ENCODE measurements at regions not wholly inside any gene's neighbourhood (a gene's known extent, or its start where the extent isn't known, plus 50 kb on each side); places are given as distances from the start of the nearest gene placed in this dataset.

DNA sequence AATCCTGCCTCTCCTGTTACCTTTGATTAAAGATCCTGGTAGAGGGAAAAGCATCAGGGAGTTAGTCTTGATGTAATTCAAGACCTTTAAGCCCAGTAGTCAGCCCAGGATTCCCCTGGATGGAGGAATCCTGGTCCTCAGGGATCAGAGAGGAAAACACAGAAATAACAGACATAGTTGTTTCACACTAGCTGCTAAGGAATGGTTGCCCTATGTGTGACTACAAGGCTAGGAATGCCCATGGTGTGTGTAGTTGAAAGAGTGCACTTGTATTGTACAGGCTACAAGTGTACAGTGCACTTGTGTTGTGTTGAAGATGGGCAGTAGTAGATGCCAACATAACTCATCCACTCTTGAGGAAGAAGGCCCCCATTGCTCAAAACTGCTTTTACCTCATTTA lies 226.8 kb downstream of the AASDHPPT start:
- no peaks in the 10 kb centered on the region for H4K20me1 ChIP-seq (ENCODE audit: control insufficient read depth, insufficient read depth, insufficient read length)
- no peak overlapping the region for H2AFZ ChIP-seq (ENCODE audit: low read length)
- peaks cover 17% of the 10 kb centered on the region for H3K9me3 ChIP-seq (ENCODE audit: control insufficient read depth, low read depth, low read length)
- H3K79me1 ChIP-seq (ENCODE audit: insufficient read depth, low read depth, low read length, poor library complexity, severe bottlenecking), result no peaks in the 10 kb centered on the region
- no peak overlapping the region for H3K4me2 ChIP-seq (ENCODE audit: insufficient read depth, insufficient read length, low read length)
- H2BK15ac ChIP-seq (ENCODE audit: low read depth, low read length), result no peak overlapping the region
- no peaks in the 10 kb centered on the region for H3K79me2 ChIP-seq (ENCODE audit: insufficient read depth, low read length)
- H3K27ac ChIP-seq (ENCODE audit: insufficient read length, low read depth, low read length), result no peak overlapping the region
- H3K4ac ChIP-seq (ENCODE audit: low read depth, low read length), result no peak overlapping the region
- H3K27ac Mint-ChIP-seq, result no peak overlapping the region
- H3K9me3 Mint-ChIP-seq, result peaks cover 17 to 31% of the 10 kb centered on the region in 2 experiments
- H4K91ac ChIP-seq (ENCODE audit: insufficient read length, low read depth, low read length), result no peak overlapping the region
- TF ChIP-seq, protein P1, sequence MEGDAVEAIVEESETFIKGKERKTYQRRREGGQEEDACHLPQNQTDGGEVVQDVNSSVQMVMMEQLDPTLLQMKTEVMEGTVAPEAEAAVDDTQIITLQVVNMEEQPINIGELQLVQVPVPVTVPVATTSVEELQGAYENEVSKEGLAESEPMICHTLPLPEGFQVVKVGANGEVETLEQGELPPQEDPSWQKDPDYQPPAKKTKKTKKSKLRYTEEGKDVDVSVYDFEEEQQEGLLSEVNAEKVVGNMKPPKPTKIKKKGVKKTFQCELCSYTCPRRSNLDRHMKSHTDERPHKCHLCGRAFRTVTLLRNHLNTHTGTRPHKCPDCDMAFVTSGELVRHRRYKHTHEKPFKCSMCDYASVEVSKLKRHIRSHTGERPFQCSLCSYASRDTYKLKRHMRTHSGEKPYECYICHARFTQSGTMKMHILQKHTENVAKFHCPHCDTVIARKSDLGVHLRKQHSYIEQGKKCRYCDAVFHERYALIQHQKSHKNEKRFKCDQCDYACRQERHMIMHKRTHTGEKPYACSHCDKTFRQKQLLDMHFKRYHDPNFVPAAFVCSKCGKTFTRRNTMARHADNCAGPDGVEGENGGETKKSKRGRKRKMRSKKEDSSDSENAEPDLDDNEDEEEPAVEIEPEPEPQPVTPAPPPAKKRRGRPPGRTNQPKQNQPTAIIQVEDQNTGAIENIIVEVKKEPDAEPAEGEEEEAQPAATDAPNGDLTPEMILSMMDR (conservative IDR thresholded peaks at IDR 0.05), result no peak
- H2BK12ac ChIP-seq (ENCODE audit: insufficient read length, low read depth, low read length), result no peak overlapping the region
- H3K56ac ChIP-seq (ENCODE audit: insufficient read length, low read depth, low read length), result no peak overlapping the region
- H3K27me3 ChIP-seq (ENCODE audit: insufficient read depth, low read length), result no peaks in the 10 kb centered on the region
- H3K36me3 Mint-ChIP-seq (ENCODE audit: insufficient read depth in 1 of 3, low read depth in 3 of 3), result peaks cover 2 to 21% (median 13%) of the 10 kb centered on the region in 3 experiments; a peak in 4 of 7 replicates
- H3K23ac ChIP-seq (ENCODE audit: insufficient read length, low read depth, low read length), result no peak overlapping the region
- H4K8ac ChIP-seq (replicated peaks; ENCODE audit: insufficient read length, low read depth, low read length), result no peak overlapping the region
- no peak overlapping the region for H2BK20ac ChIP-seq (ENCODE audit: low read depth, low read length, poor library complexity, severe bottlenecking)
- DNase-seq, result no peak
- H3K9ac ChIP-seq (ENCODE audit: extremely low read depth, insufficient read length, low read length), result no peak overlapping the region
- no peaks in the 10 kb centered on the region for H3K23me2 ChIP-seq (ENCODE audit: insufficient read length, low read depth, low read length, poor library complexity, severe bottlenecking)
- no peak overlapping the region for H3T11ph ChIP-seq (ENCODE audit: low read length)
- no peaks in the 10 kb centered on the region for H3K4me1 ChIP-seq (ENCODE audit: insufficient read depth, low read length)
- H3K14ac ChIP-seq (ENCODE audit: insufficient read depth, low read length), result no peak overlapping the region
- H2AK5ac ChIP-seq (ENCODE audit: insufficient read length, low read length), result no peak overlapping the region
- no peaks in the 10 kb centered on the region for H3K4me1 Mint-ChIP-seq
- H2BK120ac ChIP-seq (ENCODE audit: low read depth, low read length, poor library complexity, severe bottlenecking), result no peak overlapping the region
- no peak overlapping the region for H2BK5ac ChIP-seq (ENCODE audit: insufficient read length, low read length)
- no peak overlapping the region for H3K4me3 Mint-ChIP-seq
- H4K5ac ChIP-seq (ENCODE audit: insufficient read length, low read depth, low read length), result no peak overlapping the region
- no peak overlapping the region for H3K18ac ChIP-seq (ENCODE audit: insufficient read length, low read depth, low read length)
- no peaks in the 10 kb centered on the region for H3K27me3 Mint-ChIP-seq (ENCODE audit: low read depth)

All from H9 (cell line).